Psoas muscle (tissue), 7 donors: ENCODE measurements at regions not wholly inside any gene's neighbourhood (a gene's known extent, or its start where the extent isn't known, plus 50 kb on each side); places are given as distances from the start of the nearest gene placed in this dataset.

Experiments used
- ATAC-seq, 4 donors: fragments of 200-7000 bp; cut with Tn5 transposase; one replicate each; pipeline ENCODE4 v1.9.1; 2020; ENCODE audit warnings: moderate library complexity in 3 of 4, mild to moderate bottlenecking in 2 of 4
- DNase-seq, 2 donors: peaks; one replicate each; pipeline ENCODE4 v3.0.0-alpha.2; 2020
- H3K27ac ChIP-seq: fragments of 200-600 bp; one replicate; pipeline ENCODE4 v1.8.0; 2022
- H3K27me3 ChIP-seq, 3 donors: fragments of 200-600 bp in 1 of 3; one replicate each; pipeline versions ENCODE4 v1.6.1 to v1.8.0; 2013 to 2022; ENCODE audit warnings: low read length in 2 of 3, mild to moderate bottlenecking in 2 of 3, moderate library complexity in 1 of 3; ENCODE audit not compliant: insufficient read depth in 3 of 3
- H3K36me3 ChIP-seq, 2 donors: fragments of 200-600 bp in 1 of 2; one replicate each; pipeline versions ENCODE4 v1.6.1 to v1.8.0; 2013 to 2022; ENCODE audit warnings: low read depth in 1 of 2, mild to moderate bottlenecking in 1 of 2, moderate library complexity in 1 of 2; ENCODE audit not compliant: insufficient read depth in 1 of 2
- H3K4me1 ChIP-seq: fragments of 200-600 bp; one replicate; pipeline ENCODE4 v1.8.0; 2022
- H3K4me3 ChIP-seq: fragments of 200-600 bp; one replicate; pipeline ENCODE4 v1.8.0; 2022; ENCODE audit warnings: mild to moderate bottlenecking
- H3K9me3 ChIP-seq: fragments of 200-600 bp; one replicate; pipeline ENCODE4 v1.8.0; 2022
- WGBS, 3 donors: extraction: QIAGEN DNeasy Blood & Tissue Kit; methylation state at CpG; one replicate each; pipeline versions ENCODE4 v1.1.6 to v1.1.7; 2013; 5-methylcytosine and 5-hydroxymethylcytosine counted together
- intact Hi-C, 2 donors: fragments of 100-400 bp; cut with DNase I; formaldehyde crosslinking; loops; one replicate each; pipeline versions ENCODE4 v1.11.0 to v1.14.2; 2022
- TF ChIP-seq, protein P1 (sequence below): fragments of 200-600 bp; IDR thresholded peaks from one replicate; pipeline ENCODE4 v1.8.0; 2022; ENCODE audit warnings: antibody characterized with exemption
- donor health status: healthy with polysubstance abuse.
- donor health status: DM: no; HTN: no; CAD: no; lungs with moderate emphysema.
- donor health status: Bipolar disorder and iron deficiency.
- donor health status: healthy.
- donor health status: DM: yes; HTN: yes; CAD: no.
- donor health status: DM: no; HTN: no; CAD: no.
- donor health status: DM: yes; HTN: yes; CAD: no.

DNA sequence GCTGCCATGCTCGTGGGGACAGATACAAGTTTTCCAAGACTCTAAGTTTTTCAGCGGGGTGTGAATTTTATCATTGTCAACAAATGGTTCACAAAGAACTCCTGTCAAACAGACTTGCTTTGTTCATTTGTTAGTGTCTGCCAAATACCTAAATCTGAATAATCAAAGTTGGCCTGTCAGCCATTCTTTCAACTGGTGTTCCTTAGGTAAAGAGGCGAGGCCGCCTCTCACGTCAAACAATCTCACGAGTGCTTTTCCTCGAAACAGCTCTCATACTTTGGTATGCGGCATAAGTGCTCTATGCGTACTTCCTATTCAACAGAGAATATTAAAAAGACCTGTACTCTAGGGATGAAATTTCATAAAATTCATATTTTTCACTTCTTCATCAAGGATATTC lies 51.4 kb upstream of the KANK4 start:
- H3K27me3 ChIP-seq = no peaks in the 10 kb centered on the region
- peaks cover 4% of the 10 kb centered on the region for H3K9me3 ChIP-seq
- H3K36me3 ChIP-seq = no peaks in the 10 kb centered on the region
- DNase-seq = no peak
- intact Hi-C loops = no loop called here
- no peak overlapping the region for H3K4me3 ChIP-seq
- TF ChIP-seq, protein P1, sequence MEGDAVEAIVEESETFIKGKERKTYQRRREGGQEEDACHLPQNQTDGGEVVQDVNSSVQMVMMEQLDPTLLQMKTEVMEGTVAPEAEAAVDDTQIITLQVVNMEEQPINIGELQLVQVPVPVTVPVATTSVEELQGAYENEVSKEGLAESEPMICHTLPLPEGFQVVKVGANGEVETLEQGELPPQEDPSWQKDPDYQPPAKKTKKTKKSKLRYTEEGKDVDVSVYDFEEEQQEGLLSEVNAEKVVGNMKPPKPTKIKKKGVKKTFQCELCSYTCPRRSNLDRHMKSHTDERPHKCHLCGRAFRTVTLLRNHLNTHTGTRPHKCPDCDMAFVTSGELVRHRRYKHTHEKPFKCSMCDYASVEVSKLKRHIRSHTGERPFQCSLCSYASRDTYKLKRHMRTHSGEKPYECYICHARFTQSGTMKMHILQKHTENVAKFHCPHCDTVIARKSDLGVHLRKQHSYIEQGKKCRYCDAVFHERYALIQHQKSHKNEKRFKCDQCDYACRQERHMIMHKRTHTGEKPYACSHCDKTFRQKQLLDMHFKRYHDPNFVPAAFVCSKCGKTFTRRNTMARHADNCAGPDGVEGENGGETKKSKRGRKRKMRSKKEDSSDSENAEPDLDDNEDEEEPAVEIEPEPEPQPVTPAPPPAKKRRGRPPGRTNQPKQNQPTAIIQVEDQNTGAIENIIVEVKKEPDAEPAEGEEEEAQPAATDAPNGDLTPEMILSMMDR = no peak
- 79 to 91% (median 86%) methylated on average over 9 of the region's 9 CpGs for WGBS, 3 donors
- H3K4me1 ChIP-seq = no peaks in the 10 kb centered on the region
- no peak for ATAC-seq
- H3K27ac ChIP-seq = no peak overlapping the region

DNA sequence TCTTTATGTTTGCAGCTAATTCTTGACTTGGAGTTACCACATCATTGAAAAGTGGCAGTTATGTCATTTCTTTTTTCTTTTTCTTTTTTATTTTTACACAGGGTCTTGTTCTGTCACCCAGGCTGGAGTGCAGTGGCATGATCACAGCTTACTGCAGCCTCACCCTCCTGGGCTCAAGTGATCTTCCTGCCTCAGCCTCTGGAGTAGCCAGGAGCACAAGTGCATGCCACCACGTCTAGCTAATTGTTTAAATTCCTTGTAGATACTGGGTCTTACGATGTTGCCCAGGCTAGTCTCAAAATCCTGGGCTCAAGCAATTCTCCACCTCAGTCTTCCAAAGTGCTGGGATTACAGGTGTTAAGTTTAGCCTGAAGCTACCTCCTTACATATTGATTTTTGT lies 52.1 kb upstream of the KANK4 start:
- intact Hi-C loops = no loop called here

DNA sequence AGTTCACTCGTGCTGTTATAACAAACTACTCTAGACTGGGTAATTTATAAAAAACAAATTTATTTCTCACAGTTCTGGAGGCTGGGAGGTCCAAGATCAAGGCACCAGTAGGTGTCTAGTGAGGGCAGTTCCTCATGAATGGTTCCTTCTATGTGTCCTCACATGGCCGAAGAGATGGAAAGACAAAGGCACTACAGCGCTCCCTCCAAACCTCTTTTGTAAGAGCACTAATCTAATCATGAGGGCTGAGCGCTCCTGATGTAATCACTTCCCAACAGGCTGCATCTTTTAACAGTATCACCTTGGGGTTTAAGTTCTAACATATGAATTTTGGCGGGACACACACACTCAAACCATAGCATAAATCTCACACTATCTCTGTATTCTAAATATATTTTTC lies 54.0 kb upstream of the KANK4 start:
- Histone ChIP-seq H3K27me3 (no peaks in the 10 kb centered on the region), H3K4me3 (no peak overlapping the region), H3K27ac (no peak overlapping the region), H3K4me1 (no peaks in the 10 kb centered on the region), H3K36me3 (no peaks in the 10 kb centered on the region), H3K9me3 (no peaks in the 10 kb centered on the region)
- intact Hi-C loops = no loop called here
- DNase-seq = no peak
- no peak for ATAC-seq
- WGBS, 3 donors = 95 to 96% (median 95%) methylated on average over 5 of the region's 5 CpGs
- TF ChIP-seq, protein P1 = no peak

More for the DNA sequence above, 52.1 kb upstream of the KANK4 start:
- H3K27ac ChIP-seq = no peak overlapping the region
- no peaks in the 10 kb centered on the region for H3K27me3 ChIP-seq
- ATAC-seq (no peak), DNase-seq (no peak)
- H3K9me3 ChIP-seq = peaks cover 4% of the 10 kb centered on the region
- TF ChIP-seq, protein P1 = no peak
- H3K4me3 ChIP-seq = no peak overlapping the region
- H3K36me3 ChIP-seq = no peaks in the 10 kb centered on the region
- 57 to 76% (median 68%) methylated on average over 2 of the region's 2 CpGs for WGBS, 3 donors
- H3K4me1 ChIP-seq = no peaks in the 10 kb centered on the region

DNA sequence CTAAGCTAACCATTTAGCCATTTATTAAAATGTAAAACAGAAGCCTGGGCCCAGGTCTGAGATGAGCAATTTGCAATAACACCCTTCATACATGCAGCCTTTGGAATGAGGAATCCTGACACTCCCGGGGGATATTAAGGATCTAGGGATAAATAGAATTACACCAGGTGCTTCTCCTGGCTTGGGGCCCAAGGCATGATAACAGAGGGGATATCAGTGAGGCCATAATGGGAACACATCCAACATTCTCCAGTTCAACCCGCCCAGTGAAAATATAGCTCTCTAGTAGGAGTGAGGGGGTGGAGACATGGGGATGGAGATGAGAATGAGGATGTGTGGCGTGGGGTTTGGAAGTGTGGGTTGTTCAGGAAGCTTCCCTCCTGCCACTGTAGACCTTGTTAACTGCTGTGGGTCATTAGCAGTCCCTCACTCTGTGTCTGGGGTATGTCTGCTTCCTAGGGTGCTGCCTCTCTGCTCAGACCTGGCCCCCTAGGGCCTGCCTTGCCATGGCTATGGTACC lies 57.9 kb upstream of the KANK4 start:
- ATAC-seq (no peak), DNase-seq (no peak)
- no peaks in the 10 kb centered on the region for H3K36me3 ChIP-seq
- intact Hi-C loops = no loop called here
- no peak overlapping the region for H3K4me3 ChIP-seq
- TF ChIP-seq, protein P1 = no peak
- H3K9me3 ChIP-seq = no peaks in the 10 kb centered on the region
- H3K4me1 ChIP-seq = no peaks in the 10 kb centered on the region
- H3K27me3 ChIP-seq = no peaks in the 10 kb centered on the region
- 58 to 66% (median 65%) methylated on average over 3 of the region's 3 CpGs for WGBS, 3 donors
- H3K27ac ChIP-seq = no peak overlapping the region

DNA sequence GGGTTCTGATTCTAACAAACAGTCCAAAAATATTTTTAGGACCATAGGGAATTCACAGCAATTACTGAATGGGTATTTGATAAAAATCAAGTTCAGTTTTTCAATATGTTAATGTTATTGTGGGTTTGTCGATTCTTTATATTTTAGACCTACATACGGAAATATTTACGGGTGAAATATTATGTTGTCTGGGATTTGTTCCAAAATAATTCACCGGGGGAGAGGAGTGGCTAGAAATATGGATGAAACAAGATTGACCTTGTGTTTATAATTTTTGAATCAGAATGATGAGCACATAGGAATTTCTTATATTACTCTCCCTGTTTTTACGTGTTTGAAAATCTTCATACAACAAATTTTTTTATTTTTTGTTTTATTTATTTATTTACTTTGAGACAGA lies 56.7 kb upstream of the USP1 start:
- TF ChIP-seq, protein P1 = no peak
- ATAC-seq (no peak), DNase-seq (no peak)
- H3K36me3 ChIP-seq = no peaks in the 10 kb centered on the region
- intact Hi-C loops = no loop called here
- no peaks in the 10 kb centered on the region for H3K4me1 ChIP-seq
- WGBS, 3 donors = 73 to 79% (median 75%) methylated on average over 5 of the region's 5 CpGs
- no peaks in the 10 kb centered on the region for H3K9me3 ChIP-seq
- no peak overlapping the region for H3K27ac ChIP-seq
- no peak overlapping the region for H3K4me3 ChIP-seq
- no peaks in the 10 kb centered on the region for H3K27me3 ChIP-seq
